HG03565 (cell line): ENCODE measurements at regions not wholly inside any gene's neighbourhood (a gene's known extent, or its start where the extent isn't known, plus 50 kb on each side); places are given as distances from the start of the nearest gene placed in this dataset.
"Not testable (repeated sequence)": the region's sequence is repeated elsewhere in the genome, so short reads cannot be mapped to it uniquely, and the experiment has no call there.

ENCODE experiments used
- ATAC-seq: cut with Tn5 transposase; IDR thresholded peaks from one replicate; pipeline ENCODE4 v1.9.1; 2021; ENCODE audit warnings: mild to moderate bottlenecking, moderate library complexity; ENCODE audit not compliant: unreplicated experiment

- not testable (repeated sequence) for ATAC-seq
Measured at GRCh38 chr7:63748571-63749302, 249.9 kb upstream of the ZNF722 start.

GRCh38 chr7:63752446-63752845 is 246.2 kb upstream of the ZNF722 start:
- ATAC-seq: not testable (repeated sequence)

- not testable (repeated sequence) for ATAC-seq
Measured at GRCh38 chr7:63753160-63753559, 245.5 kb upstream of the ZNF722 start.

GRCh38 chr7:63760202-63760601 is 238.4 kb upstream of the ZNF722 start:
- ATAC-seq: not testable (repeated sequence)

- ATAC-seq: not testable (repeated sequence)
Measured at GRCh38 chr7:63765541-63765940, 233.1 kb upstream of the ZNF722 start.

GRCh38 chr7:63766197-63766596 is 232.5 kb upstream of the ZNF722 start:
- not testable (repeated sequence) for ATAC-seq

GRCh38 chr7:63770162-63770561 is 228.5 kb upstream of the ZNF722 start:
- not testable (repeated sequence) for ATAC-seq

GRCh38 chr7:63771389-63772085 is 227.1 kb upstream of the ZNF722 start:
- not testable (repeated sequence) for ATAC-seq

GRCh38 chr7:63789378-63790176 is 209.1 kb upstream of the ZNF722 start:
- peak; percentile 63 for ATAC-seq

- not testable (repeated sequence) for ATAC-seq
Measured at GRCh38 chr7:63790177-63790763, 208.4 kb upstream of the ZNF722 start.
